HG03354 (cell line): ENCODE measurements at regions not wholly inside any gene's neighbourhood (a gene's known extent, or its start where the extent isn't known, plus 50 kb on each side); places are given as distances from the start of the nearest gene placed in this dataset.
"Not testable (repeated sequence)": the region's sequence is repeated elsewhere in the genome, so short reads cannot be mapped to it uniquely, and the experiment has no call there.

ENCODE experiments used
- ATAC-seq: cut with Tn5 transposase; IDR thresholded peaks from one replicate; pipeline ENCODE4 v1.9.1; 2021; ENCODE audit warnings: mild to moderate bottlenecking; ENCODE audit not compliant: unreplicated experiment, poor library complexity, severe bottlenecking

DNA sequence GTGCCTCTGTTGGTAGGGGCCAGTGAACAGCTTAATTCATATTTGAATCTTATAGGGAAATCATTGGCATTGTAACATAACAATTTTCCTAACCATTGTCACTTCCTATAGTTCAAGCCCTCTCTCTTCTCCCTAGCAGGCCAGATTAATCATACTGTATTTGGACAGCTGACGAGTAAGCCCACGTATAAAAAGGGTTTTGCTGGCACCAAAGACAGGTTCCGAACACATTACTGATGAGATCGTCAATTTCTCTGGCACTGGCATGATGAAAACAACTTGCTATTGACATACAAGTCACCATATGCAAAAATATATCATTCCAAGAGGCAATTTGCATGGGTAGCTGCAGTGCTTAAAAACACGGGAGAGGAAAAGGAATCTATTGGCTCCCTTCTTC, 891.1 kb upstream of the AUTS2 start:
- ATAC-seq: no peak

DNA sequence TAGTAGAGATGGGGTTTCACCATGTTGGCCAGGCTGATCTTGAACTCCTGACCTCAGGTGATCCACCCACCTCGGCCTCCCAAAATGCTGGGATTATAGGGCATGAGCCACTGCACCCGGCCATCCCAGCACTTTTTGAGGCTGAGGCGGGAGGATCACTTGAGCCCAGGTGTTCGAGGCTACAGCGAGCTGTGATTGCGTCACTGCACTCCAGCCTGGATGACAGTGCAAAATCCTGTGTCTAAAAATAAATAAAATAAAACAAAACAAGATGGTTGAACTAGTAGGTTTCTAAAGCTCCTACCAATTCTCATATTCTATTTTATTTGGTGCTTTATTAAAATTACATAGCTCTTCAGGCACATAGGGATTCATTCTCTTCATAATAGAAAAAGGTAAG, 890.3 kb upstream of the AUTS2 start:
- ATAC-seq: no peak

DNA sequence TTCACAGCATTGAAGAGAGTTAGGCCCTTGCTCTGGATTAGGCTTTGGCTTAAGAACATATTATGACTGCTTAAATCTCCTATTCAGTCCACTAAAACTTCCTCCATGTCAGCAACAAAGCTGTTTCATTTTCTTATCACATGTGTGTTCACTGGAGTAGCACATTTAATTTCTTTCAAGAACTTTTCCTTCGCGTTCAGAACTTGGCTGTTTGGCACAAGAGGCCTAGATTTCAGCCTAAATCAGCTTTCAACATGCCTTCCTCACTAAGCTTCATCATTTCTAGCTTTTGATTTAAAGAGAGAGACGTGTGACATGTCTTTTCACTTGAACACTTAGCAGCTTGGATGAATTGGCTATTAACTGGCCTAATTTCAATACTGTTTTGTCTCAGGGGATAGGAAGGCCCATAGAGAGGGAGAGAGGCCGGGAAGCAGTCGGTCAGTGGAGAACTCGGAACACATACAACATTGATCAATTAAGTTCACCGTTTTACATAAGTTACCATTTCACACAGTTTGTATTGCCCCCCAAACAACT, 885.2 kb upstream of the AUTS2 start:
- no peak for ATAC-seq

DNA sequence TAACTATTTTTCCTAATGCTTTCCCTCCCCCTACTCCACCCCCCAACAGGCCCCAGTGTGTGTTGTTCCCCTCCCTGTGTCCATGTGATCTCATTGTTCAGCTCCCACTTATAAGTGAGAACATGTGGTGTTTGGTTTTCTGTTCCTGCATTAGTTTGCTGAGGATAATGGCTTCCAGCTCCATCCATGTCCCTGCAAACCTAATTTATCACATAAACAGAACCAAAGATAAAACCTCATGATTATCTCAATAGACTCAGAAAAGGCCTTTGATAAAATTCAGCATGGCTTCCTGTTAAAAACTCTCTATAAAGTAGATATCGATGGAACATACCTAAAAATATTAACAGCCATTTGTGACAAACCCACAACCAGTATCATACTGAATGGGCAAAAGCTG, 884.1 kb upstream of the AUTS2 start:
- not testable (repeated sequence) for ATAC-seq

DNA sequence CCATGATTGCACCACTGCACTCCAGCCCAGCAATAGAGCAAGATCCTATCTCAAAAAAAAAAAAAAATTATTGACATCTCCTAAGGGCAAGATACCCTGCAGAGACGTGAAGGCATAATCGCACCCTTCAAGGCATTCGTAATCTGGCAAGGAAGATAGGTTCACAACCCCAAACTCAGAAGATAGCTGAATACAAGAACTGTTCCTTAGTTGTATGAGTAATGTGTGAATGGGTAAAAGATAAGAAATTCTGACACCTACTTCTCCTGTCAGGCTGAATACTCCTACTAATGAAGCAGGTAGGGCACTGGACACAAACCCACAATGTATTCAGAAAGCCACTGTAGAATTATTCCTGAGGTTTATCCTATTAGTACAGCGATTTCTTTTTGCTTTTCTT, 882.4 kb upstream of the AUTS2 start:
- no peak for ATAC-seq

DNA sequence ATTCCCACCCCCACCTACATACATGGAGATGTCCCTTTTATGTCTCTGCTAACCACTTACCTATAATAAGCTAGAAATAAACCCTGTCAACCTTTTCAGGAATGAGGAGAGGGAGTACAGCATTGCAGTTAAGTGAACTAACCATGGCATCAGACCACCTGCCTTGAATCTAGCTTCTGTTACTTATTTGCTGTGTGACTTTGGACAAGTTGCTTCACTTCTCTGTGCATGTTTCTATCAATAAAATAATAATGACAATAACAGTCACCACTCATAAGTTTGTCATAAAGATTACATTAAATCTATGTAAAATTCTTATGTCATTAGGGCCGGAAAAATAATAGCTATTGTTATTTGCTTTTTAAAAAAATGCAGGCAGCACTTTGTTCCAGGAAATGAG, 881.1 kb upstream of the AUTS2 start:
- no peak for ATAC-seq

DNA sequence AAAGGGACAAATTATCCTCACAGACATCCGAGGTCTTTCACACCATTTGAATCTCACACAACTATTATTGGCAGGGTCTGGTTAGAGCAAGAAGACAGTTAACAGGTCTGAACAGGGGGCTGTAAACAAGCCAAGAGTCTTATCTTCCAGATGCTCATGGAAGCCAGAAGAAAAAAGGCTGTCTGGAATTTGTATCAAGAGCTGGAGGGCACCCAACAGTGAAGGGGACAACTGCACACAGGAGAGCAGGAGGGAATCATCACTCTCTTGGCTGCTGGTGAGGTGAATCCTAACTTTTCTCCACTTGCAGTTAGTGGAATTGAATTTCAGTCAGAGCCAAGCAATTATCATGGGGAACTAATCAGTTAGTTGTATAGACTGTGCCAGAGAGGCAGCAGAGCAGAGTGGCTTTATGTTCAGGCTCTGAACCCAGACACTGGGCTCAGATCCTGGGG, 880.2 kb upstream of the AUTS2 start:
- ATAC-seq: no peak

DNA sequence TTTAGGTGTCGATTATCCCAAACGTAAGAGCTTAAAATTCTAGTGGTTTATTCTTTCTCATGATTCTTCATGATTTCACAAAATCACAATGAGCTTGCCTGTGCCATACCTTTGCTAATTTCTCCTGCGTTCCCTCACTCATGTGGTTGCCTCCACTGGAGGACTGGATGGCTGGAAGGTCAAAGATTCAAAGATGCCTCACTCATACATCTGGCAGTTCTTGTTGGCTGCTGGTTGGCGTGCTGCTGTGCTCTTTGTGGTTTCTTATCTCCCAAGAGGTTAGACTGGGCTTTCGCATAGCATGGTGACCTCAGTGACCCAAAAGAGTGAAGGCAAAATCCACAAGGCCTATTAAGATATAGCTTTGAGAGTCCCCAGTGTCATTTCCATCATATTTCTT, 877.6 kb upstream of the AUTS2 start:
- no peak for ATAC-seq

DNA sequence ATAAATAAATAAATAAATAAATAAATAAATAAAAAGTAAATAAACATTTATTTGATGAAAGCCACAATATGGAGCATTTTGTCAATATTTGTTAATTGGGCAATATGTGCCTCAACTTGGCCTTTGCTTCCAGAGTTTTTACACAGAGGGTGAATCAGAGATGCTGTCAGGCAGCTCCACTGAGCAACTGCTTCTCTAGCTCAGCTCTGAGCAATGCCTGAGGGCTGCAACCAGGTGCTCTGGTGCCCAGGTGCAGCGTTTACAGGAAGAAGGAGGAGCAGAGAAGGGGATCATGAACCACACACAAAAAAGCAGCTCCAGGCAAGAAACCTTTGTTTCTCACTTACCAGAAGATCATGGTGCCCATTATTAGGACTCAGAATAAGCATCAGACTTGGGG, 876.2 kb upstream of the AUTS2 start:
- no peak for ATAC-seq

DNA sequence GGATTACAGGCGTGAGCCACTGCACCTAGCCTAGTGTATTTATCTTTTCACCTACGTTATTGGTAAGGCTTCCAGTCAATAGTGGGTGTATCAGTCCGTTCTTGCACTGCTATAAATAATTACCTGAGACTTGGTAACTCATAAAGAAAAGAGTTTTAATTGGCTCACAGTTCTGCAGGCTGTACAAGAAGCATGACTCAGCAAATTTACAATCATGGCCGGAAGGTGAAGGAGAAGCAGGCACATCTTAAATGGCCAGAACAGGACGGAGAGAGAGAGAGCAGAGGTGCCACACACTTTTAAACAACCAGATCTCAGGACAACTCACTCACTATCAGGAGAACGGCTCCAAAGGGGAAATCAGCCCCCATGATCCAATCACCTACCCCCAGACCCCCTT, 873.3 kb upstream of the AUTS2 start:
- no peak for ATAC-seq

DNA sequence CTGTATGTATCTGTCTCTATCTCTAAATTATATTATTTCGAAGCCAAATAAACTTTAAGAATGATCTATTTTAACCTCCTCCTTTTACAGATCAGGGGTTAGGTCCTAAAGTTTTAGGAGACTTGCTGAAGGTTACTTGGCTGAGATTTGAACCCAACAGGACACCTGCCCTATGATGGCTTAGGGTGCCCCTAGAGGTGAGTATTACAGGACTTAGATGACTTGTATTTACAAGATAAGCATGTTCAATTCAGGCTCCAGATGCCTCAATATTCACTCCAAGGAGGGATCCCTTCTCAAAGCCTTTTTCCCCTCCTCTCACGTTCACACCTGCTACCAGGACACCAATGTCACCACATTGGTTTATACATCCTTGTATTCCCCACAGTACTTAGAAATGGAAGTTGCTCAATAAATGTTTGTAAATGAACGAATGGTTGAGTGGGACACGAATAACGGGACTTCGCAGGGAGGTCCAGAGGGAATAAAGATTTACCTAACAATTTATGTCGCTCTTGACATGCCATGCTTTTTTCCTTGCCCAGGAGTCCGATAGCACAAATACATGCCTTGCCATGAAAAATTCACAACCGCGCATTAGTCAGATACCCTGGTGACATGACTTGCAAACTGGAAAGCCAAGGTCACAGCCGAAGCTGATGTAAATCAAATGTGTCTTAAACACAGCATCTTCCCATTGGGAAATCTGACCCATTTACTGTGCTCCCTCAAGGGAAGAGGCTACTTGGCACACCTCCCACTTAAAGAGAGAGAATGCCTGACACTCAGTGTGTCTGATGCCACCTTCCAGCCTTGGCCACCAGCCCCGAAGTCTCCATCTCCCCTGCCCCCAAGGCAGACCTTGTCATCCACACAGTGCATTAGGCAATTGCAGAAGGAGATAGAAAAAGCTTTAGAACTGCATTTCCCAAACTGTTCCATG, 872.2 kb upstream of the AUTS2 start:
- ATAC-seq: no peak

DNA sequence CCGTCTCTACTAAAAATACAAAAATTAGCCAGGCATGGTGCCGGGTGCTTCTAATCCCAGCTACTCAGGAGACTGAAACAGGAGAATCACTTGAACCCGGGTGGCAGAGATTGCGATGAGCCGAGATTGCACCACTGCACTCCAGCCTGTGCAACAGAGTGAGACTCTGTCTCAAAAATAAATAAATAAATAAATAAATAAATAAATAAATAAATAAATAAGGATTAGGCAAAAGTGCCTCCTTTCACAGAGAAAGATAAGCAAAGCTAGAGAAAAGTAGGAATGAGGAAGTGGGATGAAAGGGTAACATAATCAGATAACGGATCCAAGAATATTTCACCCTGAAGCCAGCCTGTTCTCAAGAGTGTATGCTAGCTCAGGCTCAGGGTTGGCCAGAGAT, 869.6 kb upstream of the AUTS2 start:
- not testable (repeated sequence) for ATAC-seq

DNA sequence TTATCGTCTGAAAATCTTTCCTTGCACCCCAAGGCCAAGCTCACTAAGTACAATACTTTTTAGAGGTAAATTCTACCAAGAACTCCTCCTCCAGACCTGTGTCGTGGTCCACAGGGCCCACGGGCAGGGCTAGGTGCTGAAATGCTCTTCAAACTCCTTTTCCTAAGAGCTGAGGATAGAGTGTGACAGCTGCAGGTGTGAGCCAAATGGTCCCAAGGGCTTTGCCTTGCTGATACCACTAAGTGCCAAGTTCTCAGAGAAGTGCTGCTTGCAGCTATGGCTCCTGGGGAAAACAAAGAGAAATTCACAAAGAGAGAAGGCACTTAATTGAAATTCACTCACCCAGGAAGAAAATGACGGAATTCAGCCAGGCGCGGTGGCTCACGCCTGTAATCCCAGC, 868.9 kb upstream of the AUTS2 start:
- ATAC-seq: no peak

DNA sequence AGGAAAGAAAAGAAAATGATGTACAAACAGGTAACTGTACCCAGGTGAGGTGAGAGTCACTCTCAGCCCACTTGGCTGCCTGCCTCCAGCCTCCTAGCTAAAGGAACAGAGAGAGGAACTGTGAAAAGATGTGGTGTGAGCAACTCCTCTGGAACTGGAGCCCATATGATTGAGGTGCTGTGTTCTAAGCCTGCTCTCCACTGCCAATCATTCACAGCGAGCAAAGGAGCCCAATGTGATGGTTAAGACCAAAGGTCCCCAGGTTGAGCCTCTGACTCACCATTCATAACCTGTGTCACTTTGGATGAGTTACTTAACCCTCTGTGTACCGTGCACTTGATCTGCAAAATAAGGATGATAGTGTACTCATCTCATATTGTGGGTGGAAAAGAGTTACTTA, 868.1 kb upstream of the AUTS2 start:
- ATAC-seq: no peak

DNA sequence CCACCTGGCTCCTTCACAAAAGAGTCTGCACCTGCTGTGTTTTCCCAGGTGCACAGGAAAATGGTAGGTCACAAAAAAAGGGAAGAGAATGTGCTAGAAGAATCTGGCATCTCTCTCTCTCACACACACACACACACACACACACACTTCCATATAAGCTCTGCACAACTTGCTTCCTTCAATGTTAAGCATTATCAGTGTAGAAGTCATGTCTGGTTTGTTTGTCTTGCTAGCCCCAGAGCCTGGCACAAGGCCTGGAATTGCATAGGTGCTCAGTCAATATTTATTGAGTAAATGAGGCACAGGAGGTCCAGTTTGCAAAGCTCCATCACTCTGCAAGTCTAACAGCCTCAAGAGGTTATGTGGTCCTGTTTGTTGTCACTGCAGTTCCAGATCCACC, 867.3 kb upstream of the AUTS2 start:
- no peak for ATAC-seq

DNA sequence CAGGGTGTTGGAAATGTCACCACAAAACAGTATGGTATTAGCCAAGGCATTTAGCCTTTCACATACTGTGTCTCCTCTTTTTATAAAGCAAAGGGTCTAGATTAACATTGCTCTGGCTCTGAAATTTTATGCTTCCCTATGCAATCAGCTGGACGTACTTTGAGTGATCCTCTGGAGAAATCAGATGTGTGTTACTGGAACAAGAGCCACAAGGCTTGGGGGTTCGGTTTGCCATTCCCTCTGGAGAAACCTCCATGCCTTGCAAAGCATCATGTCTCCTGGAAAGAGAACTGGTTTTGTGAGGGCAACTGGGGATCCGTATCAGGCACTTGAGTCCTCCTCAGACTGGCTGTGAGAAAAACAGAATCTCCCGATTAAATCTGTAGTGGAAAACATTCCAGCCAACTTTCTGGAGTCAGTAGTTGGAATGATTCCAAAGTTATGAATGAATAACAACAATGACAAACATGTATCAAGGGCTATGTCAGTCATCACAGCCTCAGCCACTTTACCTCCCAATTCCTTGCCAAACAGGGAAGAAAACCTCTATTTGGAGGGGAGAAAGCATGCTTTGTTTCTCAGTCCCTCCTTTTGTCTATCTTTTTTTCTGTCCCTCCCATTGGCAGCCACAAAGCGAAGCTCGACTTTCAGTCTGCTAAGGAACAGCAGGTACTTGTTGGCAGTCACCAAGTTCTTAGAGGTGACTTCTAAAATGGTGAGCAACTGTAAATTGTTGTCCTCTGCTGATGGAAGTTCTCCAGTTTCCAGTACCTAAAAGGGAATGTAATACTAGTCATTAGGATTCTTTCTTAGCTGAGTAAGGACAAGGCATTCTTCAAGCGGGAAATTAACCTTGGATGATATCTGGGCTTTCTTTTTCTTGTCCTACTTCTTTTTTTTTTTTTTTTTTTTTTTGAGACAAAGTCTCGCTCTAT, 864.8 kb upstream of the AUTS2 start:
- ATAC-seq: no peak

DNA sequence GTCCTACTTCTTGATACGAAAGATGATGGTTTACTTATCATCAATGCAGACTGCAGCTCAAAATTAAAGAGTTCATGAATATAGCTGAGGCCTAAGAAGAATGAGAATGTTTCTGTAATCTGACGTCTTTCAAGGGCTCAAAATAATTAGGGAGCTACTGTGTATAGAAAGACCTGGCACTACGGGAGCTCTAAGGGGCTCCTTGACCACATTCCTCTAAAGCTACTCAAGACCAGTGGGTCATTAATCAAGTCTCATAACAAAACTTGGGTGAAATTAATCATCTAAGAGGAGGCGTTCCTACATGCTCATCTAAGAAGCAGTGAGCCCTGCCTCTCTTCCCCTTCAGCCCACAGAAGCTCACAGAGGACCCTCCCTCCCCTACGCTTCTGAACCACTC, 863.8 kb upstream of the AUTS2 start:
- no peak for ATAC-seq

DNA sequence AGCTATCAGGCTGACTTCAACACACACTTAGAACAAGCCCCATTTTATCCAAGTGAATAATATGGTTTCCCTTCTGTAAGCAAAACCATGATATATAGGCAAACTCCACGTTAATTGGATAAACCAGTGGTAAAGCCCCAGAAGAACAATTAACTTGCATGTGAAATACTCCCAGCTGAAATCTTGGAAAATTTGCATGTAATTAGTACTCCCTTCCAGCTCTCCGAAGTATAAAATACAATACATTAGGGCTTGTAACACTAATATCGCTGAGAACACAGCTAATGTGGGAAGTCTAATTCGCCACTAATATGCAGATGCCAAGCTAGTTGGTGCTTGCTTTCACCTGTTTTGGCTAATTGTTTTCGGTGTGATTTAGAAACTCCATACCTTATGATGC, 859.0 kb upstream of the AUTS2 start:
- ATAC-seq: no peak

DNA sequence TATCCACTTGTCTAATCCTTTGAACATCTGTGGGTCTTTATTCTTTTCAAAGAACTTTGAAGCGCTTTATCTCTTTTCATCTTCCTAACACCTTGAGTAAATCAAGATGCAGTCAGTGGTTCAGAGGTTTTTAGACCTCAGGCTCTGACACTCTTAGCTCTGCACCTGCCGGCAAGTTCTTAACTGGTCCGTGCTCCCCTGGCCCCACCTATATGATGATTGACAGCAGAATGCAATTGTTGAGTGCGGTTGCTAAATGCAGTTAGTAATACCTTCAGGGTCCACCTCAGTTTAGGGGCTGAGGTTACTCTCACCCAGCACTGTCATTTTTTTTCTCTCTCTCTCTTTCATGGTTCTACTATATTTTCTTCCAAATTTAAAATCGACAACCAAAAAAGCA, 854.2 kb upstream of the AUTS2 start:
- ATAC-seq: no peak
